ENCODE measurements at regions not wholly inside any gene's neighbourhood (a gene's known extent, or its start where the extent isn't known, plus 50 kb on each side); places are given as distances from the start of the nearest gene placed in this dataset.
"Not testable (repeated sequence)": the region's sequence is repeated elsewhere in the genome, so short reads cannot be mapped to it uniquely, and the experiment has no call there.

- peak; percentile 46 for DNase-seq (ENCODE audit: low read depth)
These were observed 101.3 kb upstream of the CMC1 start for GRCh38 chr3:28139967-28140634.

- no peak for DNase-seq (ENCODE audit: low read depth)
These were observed 100.8 kb upstream of the CMC1 start for GRCh38 chr3:28140664-28141063.

GRCh38 chr3:28149960-28150359 lies 91.5 kb upstream of the CMC1 start:
- no peak for DNase-seq (ENCODE audit: low read depth)

DNA sequence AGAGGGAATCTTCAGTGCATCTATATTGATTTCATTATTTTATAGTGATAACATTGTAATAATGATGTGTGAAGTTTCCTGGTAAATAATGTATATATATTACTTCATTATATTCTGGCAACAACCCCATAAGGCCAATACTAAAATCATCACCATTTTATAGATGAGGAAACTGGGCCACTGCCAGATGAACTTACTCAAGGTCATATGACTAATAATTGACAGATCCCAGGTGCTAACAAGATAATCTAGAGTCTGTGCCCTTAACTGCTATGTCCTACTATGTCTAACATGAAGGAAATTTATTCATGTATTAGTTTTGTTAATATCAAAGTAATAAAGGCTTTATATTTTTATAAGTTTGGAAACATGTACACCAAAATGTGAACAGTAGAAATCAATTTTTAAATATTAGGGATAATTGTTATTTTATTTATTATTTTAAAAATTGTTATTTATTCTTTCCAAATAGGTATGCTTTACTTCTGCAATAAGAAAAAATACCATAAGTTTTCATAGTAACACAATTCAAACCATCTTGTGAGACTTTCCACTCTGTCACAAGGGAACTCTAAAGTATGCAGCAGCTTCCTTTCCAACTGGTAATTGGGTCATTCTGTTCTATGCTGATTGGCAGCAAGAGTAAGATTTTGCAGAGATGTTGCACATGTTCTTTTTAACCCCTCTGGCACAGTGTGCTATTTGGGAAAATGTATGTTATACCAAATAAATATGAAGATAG lies 90.8 kb upstream of the CMC1 start:
- DNase-seq (ENCODE audit: low read depth), result peak; percentile 30

- DNase-seq (ENCODE audit: low read depth), result no peak
These were observed 90.2 kb upstream of the CMC1 start for GRCh38 chr3:28151207-28151550.

- DNase-seq (ENCODE audit: low read depth), result peak; percentile 23
These were observed 89.7 kb upstream of the CMC1 start for GRCh38 chr3:28151608-28152228.

DNA sequence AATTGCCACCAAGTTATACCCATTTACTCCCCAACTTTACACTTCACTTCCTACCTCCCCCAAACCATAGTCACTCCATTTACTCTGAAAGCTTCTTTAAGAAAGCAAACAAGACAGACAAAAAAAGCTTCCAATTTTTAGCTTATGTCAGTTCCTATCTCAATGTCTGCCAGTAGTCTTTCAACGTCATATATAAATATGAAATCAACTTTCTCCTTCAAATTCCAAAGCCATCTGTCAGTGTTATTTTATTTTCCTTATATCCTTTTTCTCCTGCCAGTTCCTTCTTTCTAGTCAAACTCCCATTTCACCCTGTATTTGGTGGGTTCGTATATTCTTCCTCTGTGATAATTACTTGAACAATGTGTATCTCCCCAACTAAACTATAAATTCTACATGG lies 85.8 kb upstream of the CMC1 start:
- DNase-seq (ENCODE audit: low read depth), result no peak

DNA sequence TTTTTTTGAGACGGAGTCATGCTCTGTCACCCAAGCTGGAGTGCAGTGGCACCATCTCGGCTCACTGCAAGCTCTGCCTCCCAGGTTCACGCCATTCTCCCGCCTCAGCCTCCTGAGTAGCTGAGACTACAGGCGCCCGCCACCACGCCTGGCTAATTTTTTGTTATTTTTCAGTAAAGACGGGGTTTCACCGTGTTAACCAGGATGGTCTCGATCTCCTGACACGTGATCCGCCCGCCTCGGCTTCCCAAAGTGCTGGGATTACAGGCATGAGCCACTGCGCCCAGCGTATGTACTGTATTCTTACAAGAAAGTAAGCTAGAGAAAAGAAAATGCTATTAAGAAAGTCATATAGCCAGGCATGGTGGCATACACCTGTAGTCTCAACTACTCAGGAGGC lies 84.8 kb upstream of the CMC1 start:
- DNase-seq (ENCODE audit: low read depth), result not testable (repeated sequence)

DNA sequence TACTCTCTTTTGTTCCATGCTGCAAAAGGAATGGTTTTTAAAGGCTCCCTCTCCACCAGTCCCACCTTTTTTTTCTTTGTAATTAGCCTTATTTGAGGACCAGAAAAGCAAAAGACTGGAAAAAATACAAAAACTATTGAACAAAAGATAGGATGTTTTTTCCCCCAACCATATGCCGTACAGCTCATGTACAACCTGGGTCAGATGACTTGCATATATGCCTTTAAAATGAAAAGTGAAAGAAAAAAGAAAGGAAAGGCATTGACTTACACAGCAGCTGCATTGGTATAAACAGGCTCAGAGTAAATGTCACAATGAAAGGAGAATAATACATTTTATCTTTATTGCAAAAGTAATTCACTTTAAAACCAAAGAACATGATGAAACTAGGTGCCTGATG lies 69.5 kb upstream of the CMC1 start:
- no peak for DNase-seq (ENCODE audit: low read depth)

GRCh38 chr3:28172748-28173147 lies 68.7 kb upstream of the CMC1 start:
- no peak for DNase-seq (ENCODE audit: low read depth)

DNA sequence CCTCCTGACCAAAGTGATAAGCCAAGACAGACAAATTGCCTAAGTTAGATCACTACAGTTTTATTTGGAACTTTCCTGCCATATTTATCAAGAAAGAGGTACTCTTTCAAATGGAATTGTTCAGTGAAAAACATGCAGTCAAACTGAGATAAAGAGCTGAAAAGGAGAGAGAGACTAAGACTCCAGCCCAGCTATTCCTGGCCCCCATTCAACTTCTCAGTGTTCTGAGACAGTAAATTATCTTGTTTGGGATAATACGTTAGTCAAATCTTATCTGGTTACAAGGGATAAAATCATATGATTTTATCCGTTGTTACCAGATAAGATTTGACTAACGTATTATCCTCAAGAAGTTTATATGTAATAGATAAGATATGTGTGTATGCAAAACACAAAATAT lies 67.6 kb upstream of the CMC1 start:
- no peak for DNase-seq (ENCODE audit: low read depth)

GRCh38 chr3:28186748-28187147 lies 54.7 kb upstream of the CMC1 start:
- peak; percentile 20 for DNase-seq (ENCODE audit: low read depth)

DNA sequence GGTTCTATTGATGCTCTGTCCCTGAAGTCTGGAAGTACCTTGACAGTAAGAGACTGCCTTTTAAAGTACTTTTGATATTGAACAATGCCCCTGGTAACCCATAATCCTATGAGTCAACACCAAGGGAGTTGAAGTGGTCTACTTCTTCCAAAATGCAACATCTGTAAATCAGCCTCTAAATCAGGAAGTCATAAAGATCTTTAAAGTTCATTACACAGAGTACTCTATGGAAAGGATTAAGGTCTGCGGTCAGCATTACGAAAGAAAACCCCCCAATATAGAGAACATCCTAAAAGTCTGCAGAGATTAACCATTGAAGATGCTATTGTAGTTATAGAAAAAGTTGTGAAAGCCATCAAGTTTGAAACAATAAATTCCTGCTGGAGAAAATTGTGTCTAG lies 52.7 kb upstream of the CMC1 start:
- DNase-seq (ENCODE audit: low read depth), result no peak

- DNase-seq (ENCODE audit: low read depth), result peak; percentile 33
These were observed 50.1 kb upstream of the CMC1 start for GRCh38 chr3:28191363-28191762.
